GM19238 (cell line): ENCODE measurements at regions not wholly inside any gene's neighbourhood (a gene's known extent, or its start where the extent isn't known, plus 50 kb on each side); places are given as distances from the start of the nearest gene placed in this dataset.
"Not testable (repeated sequence)": the region's sequence is repeated elsewhere in the genome, so short reads cannot be mapped to it uniquely, and the experiment has no call there.

Experiments used
- DNase-seq: peaks from one replicate; pipeline ENCODE4 v3.0.0; 2011; ENCODE audit warnings: low spot score; ENCODE audit not compliant: insufficient read length

GRCh38 chr6:27547157-27548075 lies 74.5 kb upstream of the ZNF184 start:
- DNase-seq: no peak

- DNase-seq: no peak
Observed at GRCh38 chr6:27546522-27546921, 73.6 kb upstream of the ZNF184 start.

DNA sequence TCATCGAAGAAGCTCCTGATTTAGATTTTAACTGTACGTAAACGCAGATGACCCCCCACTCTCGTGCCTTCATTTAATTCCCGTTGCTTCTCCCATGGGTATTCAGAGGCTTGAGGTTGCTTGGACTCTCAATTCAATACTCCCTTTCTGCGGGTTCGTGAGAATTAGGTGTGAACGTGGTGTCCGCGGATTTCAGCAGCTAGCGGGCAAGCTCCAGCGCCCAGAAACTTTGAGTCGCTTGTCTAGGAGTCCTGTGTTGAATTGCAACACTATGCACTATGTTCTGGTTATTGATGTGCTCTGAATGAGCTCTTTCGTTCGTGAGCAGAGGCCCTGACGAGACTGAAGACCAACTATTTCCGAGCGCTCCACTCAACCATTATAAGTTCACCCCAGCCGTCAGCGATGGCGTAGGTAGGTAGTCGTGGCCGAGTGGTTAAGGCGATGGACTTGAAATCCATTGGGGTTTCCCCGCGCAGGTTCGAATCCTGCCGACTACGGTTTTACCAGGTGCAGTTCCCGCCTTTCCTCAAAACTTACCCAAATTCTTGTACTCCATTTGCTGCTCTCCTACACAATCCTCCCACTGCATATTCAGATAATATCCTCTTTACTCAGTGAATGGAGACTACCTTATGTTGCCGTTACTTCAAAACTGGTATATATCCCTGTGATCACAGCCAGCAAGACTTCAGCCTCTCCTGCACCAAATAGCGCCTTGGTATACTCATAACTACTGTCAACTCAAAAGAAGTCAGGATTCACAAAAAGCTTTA lies 72.6 kb upstream of the ZNF184 start:
- no peak for DNase-seq

- DNase-seq: no peak
Observed at GRCh38 chr6:27544612-27545260, 71.8 kb upstream of the ZNF184 start.

DNA sequence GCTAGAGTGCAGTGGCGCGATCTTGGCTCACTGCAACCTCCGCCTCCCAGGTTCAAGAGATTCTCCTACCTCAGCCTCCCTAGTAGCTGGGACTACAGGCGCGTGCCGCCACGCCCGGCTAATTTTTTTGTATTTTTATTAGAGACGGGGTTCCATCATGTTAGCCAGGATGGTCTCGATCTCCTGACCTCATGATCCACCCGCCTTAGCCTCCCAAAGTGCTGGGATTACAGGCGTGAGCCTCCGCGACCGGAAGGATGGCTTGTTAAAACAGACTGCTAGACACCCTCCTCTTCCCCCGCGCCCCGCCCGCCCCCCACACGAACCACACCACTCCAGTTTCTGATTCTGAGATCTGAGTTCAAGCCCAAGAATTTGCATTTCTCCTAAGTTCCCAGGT lies 71.2 kb upstream of the ZNF184 start:
- DNase-seq: not testable (repeated sequence)

GRCh38 chr6:27542485-27542884 lies 69.6 kb upstream of the ZNF184 start:
- no peak for DNase-seq

DNA sequence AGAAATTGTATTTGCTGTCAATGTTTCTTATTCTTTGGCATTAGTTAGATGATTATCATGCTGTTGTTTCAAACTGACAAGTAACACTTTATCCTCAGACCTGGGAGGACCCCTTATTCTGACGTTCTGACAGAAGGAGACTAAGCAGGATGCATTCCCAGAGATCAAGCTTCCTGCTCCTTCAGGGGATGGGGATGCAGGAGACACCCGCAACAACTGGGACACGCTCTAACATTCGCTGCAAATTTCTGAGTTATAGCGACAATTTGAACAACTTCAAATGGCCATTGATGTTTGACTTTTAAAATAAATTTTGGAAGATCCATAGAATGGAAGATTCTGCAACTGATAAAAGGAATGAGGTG lies 69.0 kb upstream of the ZNF184 start:
- DNase-seq: no peak

- no peak for DNase-seq
Observed at GRCh38 chr6:27541212-27541932, 68.5 kb upstream of the ZNF184 start.

GRCh38 chr6:27539551-27539950 lies 66.6 kb upstream of the ZNF184 start:
- DNase-seq: no peak

DNA sequence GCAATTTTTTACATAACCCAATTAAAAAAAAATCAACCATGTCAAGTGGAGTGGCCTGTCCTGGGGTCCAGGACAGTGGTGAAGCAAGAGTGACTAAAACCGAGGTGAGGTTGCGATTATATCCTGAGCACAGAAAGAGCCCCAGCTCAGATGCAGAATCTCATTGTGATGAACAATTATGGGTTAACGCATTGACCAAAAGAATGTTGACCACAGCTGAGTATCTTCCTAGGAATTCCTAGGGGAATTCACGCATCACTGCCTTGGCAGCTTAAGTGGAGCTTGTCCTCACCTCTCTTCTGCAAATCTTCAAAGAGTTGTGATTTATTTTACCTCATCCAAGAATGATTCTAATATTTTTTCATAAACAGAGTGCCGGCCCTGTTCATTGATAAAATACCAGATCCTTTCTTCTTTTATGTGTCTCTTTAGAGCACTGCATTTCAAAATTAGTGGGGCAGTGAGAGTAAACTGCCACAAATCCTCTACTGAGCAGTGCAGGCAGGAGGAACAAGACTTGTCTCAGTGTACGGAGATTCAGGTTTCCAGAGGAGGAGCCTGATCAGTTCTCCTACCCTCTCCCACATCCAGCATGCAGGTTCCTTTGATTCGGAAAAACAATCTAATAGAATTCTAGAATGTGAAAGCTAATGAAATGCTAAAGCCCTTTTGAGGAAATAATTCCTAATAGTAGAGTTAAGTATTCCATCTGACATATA lies 60.1 kb upstream of the ZNF184 start:
- DNase-seq: no peak

- no peak for DNase-seq
Observed at GRCh38 chr6:27531772-27532459, 59.0 kb upstream of the ZNF184 start.

GRCh38 chr6:27529796-27530195 lies 56.9 kb upstream of the ZNF184 start:
- DNase-seq: not testable (repeated sequence)

DNA sequence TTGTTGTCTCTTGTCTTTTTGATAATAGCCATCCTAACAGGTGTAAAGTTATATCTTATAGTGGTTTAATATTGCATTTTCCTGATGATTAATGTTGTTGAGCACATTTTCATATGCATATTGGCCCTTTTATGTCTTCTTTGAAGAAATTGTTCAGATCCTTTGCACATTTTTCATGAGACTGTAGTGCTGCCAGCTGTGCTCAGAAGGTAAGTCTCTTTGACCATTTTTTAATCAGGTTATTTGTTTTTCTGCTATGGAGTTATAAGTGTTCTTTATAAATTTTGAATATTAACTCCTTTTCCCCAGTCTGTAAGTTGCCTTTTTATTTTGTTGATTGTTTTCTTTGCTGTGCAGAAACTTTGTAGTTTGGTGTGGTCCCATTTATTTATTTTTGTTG lies 55.8 kb upstream of the ZNF184 start:
- DNase-seq: no peak
